K562 (cell line): ENCODE measurements at regions not wholly inside any gene's neighbourhood (a gene's known extent, or its start where the extent isn't known, plus 50 kb on each side); places are given as distances from the start of the nearest gene placed in this dataset.

ENCODE experiments used
- CHD4 ChIP-seq: fragments of 200-600 bp; sonication (generic); IDR thresholded peaks from 3 replicates; pipeline ENCODE4 v1.6.1; 2012; ENCODE audit warnings: low read depth, mild to moderate bottlenecking, mixed read lengths, low read length, inconsistent platforms; ENCODE audit not compliant: insufficient read depth, insufficient replicate concordance, poor library complexity, severe bottlenecking
- EP300 ChIP-seq: IDR thresholded peaks from 2 replicates; pipeline ENCODE4 v1.6.1; 2012; ENCODE audit warnings: low read length, improper control_type of control experiment
- ETV6 ChIP-seq, 3 experiments: fragments of 150-350 bp in 1 of 3; sonication (generic) in 1 of 3; formaldehyde crosslinking in 1 of 3; IDR thresholded peaks; 2 replicates each; pipeline versions ENCODE4 v1.6.1 to v1.8.0; 2014 to 2022; ENCODE audit warnings: borderline replicate concordance in 2 of 3, low read depth in 2 of 3, antibody characterized with exemption in 1 of 3, low read length in 1 of 3, mild to moderate bottlenecking in 1 of 3, missing genetic modification reagents in 1 of 3
- EZH2 ChIP-seq: IDR thresholded peaks from 2 replicates; pipeline ENCODE4 v1.6.1; 2012; ENCODE audit warnings: low read depth, mild to moderate bottlenecking, inconsistent platforms, low read length, borderline replicate concordance
- HDAC6 ChIP-seq: IDR thresholded peaks from 2 replicates; pipeline ENCODE4 v1.6.1; 2012; ENCODE audit warnings: low read depth, mild to moderate bottlenecking, control low read depth, inconsistent platforms, low read length, moderate library complexity
- HIVEP1 ChIP-seq: fragments of 250-450 bp; sonication (Bioruptor Pico); IDR thresholded peaks from 2 replicates; pipeline ENCODE4 v1.4.0; 2020; ENCODE audit warnings: mild to moderate bottlenecking
- NFATC3 ChIP-seq: fragments of 450-650 bp; IDR thresholded peaks from 2 replicates; pipeline ENCODE4 v1.6.1; 2017; ENCODE audit warnings: mild to moderate bottlenecking
- NFE2L1 ChIP-seq: fragments of 450-650 bp; IDR thresholded peaks from 2 replicates; pipeline ENCODE4 v1.6.1; 2016; ENCODE audit warnings: missing genetic modification characterization, low read depth, mild to moderate bottlenecking, missing compliant biosample characterization, moderate library complexity, borderline replicate concordance
- POLR2A ChIP-seq: fragments of 450-650 bp; conservative IDR thresholded peaks from 2 replicates; pipeline ENCODE4 v1.6.1; 2016
- RBM34 ChIP-seq: fragments of 200-400 bp; formaldehyde crosslinking; IDR thresholded peaks from 2 replicates; pipeline ENCODE4 v1.6.1; 2018; ENCODE audit warnings: low read length, borderline replicate concordance; ENCODE audit not compliant: insufficient read depth
- SP1 ChIP-seq: sonication (generic); formaldehyde crosslinking; IDR thresholded peaks from 2 replicates; pipeline ENCODE4 v1.8.1; 2022; ENCODE audit warnings: mild to moderate bottlenecking, missing genetic modification reagents
- TF ChIP-seq, protein P1 (sequence below): sonication (generic); formaldehyde crosslinking; IDR thresholded peaks from 2 replicates; pipeline ENCODE4 v1.8.0; 2022; ENCODE audit warnings: mild to moderate bottlenecking, low read depth, missing genetic modification reagents
- TF ChIP-seq, protein P2 (sequence below): conservative IDR thresholded peaks from 2 replicates; pipeline ENCODE4 v1.6.1; 2011; ENCODE audit warnings: low read depth, mild to moderate bottlenecking, low read length; ENCODE audit not compliant: control insufficient read depth
- TF ChIP-seq, protein P3 (sequence below), 3 experiments: IDR thresholded peaks in 2 of 3; conservative IDR thresholded peaks in 1 of 3; 2 replicates each; pipeline ENCODE4 v1.5.1; 2011 to 2012; ENCODE audit warnings: low read length in 3 of 3, mild to moderate bottlenecking in 3 of 3, control low read depth in 2 of 3, improper control_type of control experiment in 1 of 3, inconsistent platforms in 1 of 3, low read depth in 1 of 3, mixed read lengths in 1 of 3, moderate library complexity in 1 of 3; ENCODE audit not compliant: insufficient read depth in 2 of 3

DNA sequence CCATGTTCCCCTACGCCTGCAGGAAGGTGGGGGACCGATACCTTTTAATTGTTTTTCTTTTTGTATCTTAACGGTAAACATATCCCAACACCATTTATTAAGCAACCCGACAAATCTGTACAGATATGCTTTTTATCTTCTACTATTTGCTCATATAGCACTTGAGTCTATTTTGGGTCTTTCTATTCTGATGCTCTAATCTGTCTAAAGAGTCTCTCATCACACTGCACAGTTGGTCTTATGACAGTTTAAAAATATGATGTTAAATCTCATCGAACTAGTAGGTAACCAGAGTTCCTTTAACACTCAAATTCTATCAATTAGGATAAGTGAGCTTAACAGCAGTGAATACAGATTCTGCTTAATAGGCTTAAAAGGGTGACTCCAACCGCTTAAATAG lies 111.6 kb downstream of the SOCS6 start:
- no peak for TF ChIP-seq EP300
- TF ChIP-seq POLR2A, result no peak
- no peak for TF ChIP-seq RBM34
- no peak for TF ChIP-seq ETV6 (IDR thresholded peaks at IDR 0.05; ENCODE audit: borderline replicate concordance in 1 of 2, low read depth in 2 of 2, low read length in 1 of 2)
- no peak for TF ChIP-seq ETV6 (CRISPR knock-in tag; IDR thresholded peaks at IDR 0.05; ENCODE audit: borderline replicate concordance)
- TF ChIP-seq, protein P1, sequence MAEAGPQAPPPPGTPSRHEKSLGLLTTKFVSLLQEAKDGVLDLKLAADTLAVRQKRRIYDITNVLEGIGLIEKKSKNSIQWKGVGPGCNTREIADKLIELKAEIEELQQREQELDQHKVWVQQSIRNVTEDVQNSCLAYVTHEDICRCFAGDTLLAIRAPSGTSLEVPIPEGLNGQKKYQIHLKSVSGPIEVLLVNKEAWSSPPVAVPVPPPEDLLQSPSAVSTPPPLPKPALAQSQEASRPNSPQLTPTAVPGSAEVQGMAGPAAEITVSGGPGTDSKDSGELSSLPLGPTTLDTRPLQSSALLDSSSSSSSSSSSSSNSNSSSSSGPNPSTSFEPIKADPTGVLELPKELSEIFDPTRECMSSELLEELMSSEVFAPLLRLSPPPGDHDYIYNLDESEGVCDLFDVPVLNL (CRISPR knock-in tag), result no peak
- TF ChIP-seq, protein P2, sequence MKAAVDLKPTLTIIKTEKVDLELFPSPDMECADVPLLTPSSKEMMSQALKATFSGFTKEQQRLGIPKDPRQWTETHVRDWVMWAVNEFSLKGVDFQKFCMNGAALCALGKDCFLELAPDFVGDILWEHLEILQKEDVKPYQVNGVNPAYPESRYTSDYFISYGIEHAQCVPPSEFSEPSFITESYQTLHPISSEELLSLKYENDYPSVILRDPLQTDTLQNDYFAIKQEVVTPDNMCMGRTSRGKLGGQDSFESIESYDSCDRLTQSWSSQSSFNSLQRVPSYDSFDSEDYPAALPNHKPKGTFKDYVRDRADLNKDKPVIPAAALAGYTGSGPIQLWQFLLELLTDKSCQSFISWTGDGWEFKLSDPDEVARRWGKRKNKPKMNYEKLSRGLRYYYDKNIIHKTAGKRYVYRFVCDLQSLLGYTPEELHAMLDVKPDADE, result no peak
- no peak for TF ChIP-seq EZH2
- TF ChIP-seq CHD4, result no peak
- no peak for TF ChIP-seq HDAC6
- TF ChIP-seq NFE2L1 (tag), result no peak
- no peak for TF ChIP-seq SP1 (CRISPR knock-in tag)
- TF ChIP-seq, protein P3, sequence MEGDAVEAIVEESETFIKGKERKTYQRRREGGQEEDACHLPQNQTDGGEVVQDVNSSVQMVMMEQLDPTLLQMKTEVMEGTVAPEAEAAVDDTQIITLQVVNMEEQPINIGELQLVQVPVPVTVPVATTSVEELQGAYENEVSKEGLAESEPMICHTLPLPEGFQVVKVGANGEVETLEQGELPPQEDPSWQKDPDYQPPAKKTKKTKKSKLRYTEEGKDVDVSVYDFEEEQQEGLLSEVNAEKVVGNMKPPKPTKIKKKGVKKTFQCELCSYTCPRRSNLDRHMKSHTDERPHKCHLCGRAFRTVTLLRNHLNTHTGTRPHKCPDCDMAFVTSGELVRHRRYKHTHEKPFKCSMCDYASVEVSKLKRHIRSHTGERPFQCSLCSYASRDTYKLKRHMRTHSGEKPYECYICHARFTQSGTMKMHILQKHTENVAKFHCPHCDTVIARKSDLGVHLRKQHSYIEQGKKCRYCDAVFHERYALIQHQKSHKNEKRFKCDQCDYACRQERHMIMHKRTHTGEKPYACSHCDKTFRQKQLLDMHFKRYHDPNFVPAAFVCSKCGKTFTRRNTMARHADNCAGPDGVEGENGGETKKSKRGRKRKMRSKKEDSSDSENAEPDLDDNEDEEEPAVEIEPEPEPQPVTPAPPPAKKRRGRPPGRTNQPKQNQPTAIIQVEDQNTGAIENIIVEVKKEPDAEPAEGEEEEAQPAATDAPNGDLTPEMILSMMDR (IDR thresholded peaks at IDR 0.05 in 2 of 3, conservative IDR thresholded peaks at IDR 0.05 in 1 of 3; ENCODE audit: insufficient read depth in 2 of 3, low read depth in 1 of 3, low read length in 3 of 3), result no peak
- TF ChIP-seq NFATC3, result no peak
- TF ChIP-seq HIVEP1 (CRISPR knock-in tag), result no peak
